Spleen (tissue), 7 donors: ENCODE measurements at regions not wholly inside any gene's neighbourhood (a gene's known extent, or its start where the extent isn't known, plus 50 kb on each side); places are given as distances from the start of the nearest gene placed in this dataset.

ENCODE experiments used
- CTCF ChIP-seq, 11 experiments: fragments of 200-600 bp in 7 of 11; fragments of 450-650 bp in 4 of 11; sonication (generic) in 4 of 11; IDR thresholded peaks in 8 of 11; conservative IDR thresholded peaks in 3 of 11; 1 replicate in 7 of 11; 2 replicates in 4 of 11; pipeline versions ENCODE4 v1.4.0 to v1.8.0; 2016 to 2021; ENCODE audit warnings: antibody characterized with exemption in 11 of 11, inconsistent platforms in 4 of 11, mild to moderate bottlenecking in 1 of 11
- POLR2A ChIP-seq, 3 donors: fragments of 450-650 bp; IDR thresholded peaks; one replicate each; pipeline ENCODE4 v1.5.1; 2017; ENCODE audit warnings: antibody characterized with exemption in 3 of 3, mild to moderate bottlenecking in 1 of 3
- donor health status: DM: no; HTN: no; CAD: no; lungs with moderate emphysema.
- donor health status: DM: no; HTN: no; CAD: no.
- donor health status: DM: no; HTN: no; CAD: no.

- TF ChIP-seq CTCF (IDR thresholded peaks at IDR 0.05 in 8 of 11, conservative IDR thresholded peaks at IDR 0.05 in 3 of 11), result no peak
- TF ChIP-seq POLR2A (IDR thresholded peaks at IDR 0.05), result no peak
Measured at GRCh38 chr3:176757429-176757828, 439.9 kb downstream of the TBL1XR1 start.
